ENCODE measurements at regions not wholly inside any gene's neighbourhood (a gene's known extent, or its start where the extent isn't known, plus 50 kb on each side); places are given as distances from the start of the nearest gene placed in this dataset.

GRCh38 chr9:8254541-8254940 lies 455.0 kb upstream of the DMAC1 start:
- Histone ChIP-seq H3K36me3 (no peaks in the 10 kb centered on the region), H3K27ac (no peak overlapping the region), H3K4me1 (no peaks in the 10 kb centered on the region), H3K4me3 (no peak overlapping the region), H3K9me3 (no peaks in the 10 kb centered on the region), H3K27me3 (no peaks in the 10 kb centered on the region)
- no peak for DNase-seq
- TF ChIP-seq POLR2A (IDR thresholded peaks at IDR 0.05): no peak
- no peak for TF ChIP-seq CTCF (IDR thresholded peaks at IDR 0.05)
- intact Hi-C loops (cut with DNase I; ENCODE audit: low total_unique reads): no loop called here

- TF ChIP-seq POLR2A (IDR thresholded peaks at IDR 0.05) (no peak), CTCF (IDR thresholded peaks at IDR 0.05) (no peak)
- intact Hi-C loops (cut with DNase I; ENCODE audit: low total_unique reads): no loop called here
- no peaks in the 10 kb centered on the region for H3K27me3 ChIP-seq
Measured at GRCh38 chr9:8252445-8252844, 452.9 kb upstream of the DMAC1 start.

GRCh38 chr9:8251566-8251965 lies 452.0 kb upstream of the DMAC1 start:
- H3K27ac ChIP-seq: no peak overlapping the region
- TF ChIP-seq POLR2A (IDR thresholded peaks at IDR 0.05) (no peak), CTCF (IDR thresholded peaks at IDR 0.05) (no peak)
- no peaks in the 10 kb centered on the region for H3K9me3 ChIP-seq
- no peak overlapping the region for H3K4me3 ChIP-seq
- no peaks in the 10 kb centered on the region for H3K36me3 ChIP-seq
- no peak for DNase-seq
- H3K27me3 ChIP-seq: no peaks in the 10 kb centered on the region
- H3K4me1 ChIP-seq: no peaks in the 10 kb centered on the region
- intact Hi-C loops (cut with DNase I; ENCODE audit: low total_unique reads): no loop called here

More at GRCh38 chr9:8252445-8252844, 452.9 kb upstream of the DMAC1 start:
- Histone ChIP-seq H3K36me3 (no peaks in the 10 kb centered on the region), H3K4me1 (no peaks in the 10 kb centered on the region), H3K9me3 (no peaks in the 10 kb centered on the region), H3K27ac (no peak overlapping the region), H3K4me3 (no peak overlapping the region)
- DNase-seq: no peak

- Histone ChIP-seq H3K4me1 (no peaks in the 10 kb centered on the region), H3K27ac (no peak overlapping the region), H3K9me3 (no peaks in the 10 kb centered on the region), H3K36me3 (no peaks in the 10 kb centered on the region), H3K27me3 (no peaks in the 10 kb centered on the region), H3K4me3 (no peak overlapping the region)
- no peak for DNase-seq
- no peak for TF ChIP-seq POLR2A (IDR thresholded peaks at IDR 0.05)
- no peak for TF ChIP-seq CTCF (IDR thresholded peaks at IDR 0.05)
- intact Hi-C loops (cut with DNase I; ENCODE audit: low total_unique reads): no loop called here
Measured at GRCh38 chr9:8244505-8245092, 445.0 kb upstream of the DMAC1 start.

- Histone ChIP-seq H3K9me3 (no peaks in the 10 kb centered on the region), H3K4me1 (no peaks in the 10 kb centered on the region), H3K36me3 (no peaks in the 10 kb centered on the region), H3K4me3 (no peak overlapping the region), H3K27me3 (no peaks in the 10 kb centered on the region), H3K27ac (no peak overlapping the region)
- intact Hi-C loops (cut with DNase I; ENCODE audit: low total_unique reads): no loop called here
- TF ChIP-seq CTCF (IDR thresholded peaks at IDR 0.05) (no peak), POLR2A (IDR thresholded peaks at IDR 0.05) (no peak)
- no peak for DNase-seq
Measured at GRCh38 chr9:8241201-8241600, 441.6 kb upstream of the DMAC1 start.
